GM18505 (cell line): ENCODE measurements at regions not wholly inside any gene's neighbourhood (a gene's known extent, or its start where the extent isn't known, plus 50 kb on each side); places are given as distances from the start of the nearest gene placed in this dataset.

Experiments
- ATAC-seq: cut with Tn5 transposase; IDR thresholded peaks from one replicate; pipeline ENCODE4 v1.9.1; 2021; ENCODE audit not compliant: unreplicated experiment
- POLR2A ChIP-seq: IDR thresholded peaks from 4 replicates; pipeline ENCODE4 v1.6.1; 2011; ENCODE audit warnings: borderline replicate concordance; ENCODE audit not compliant: insufficient read depth, insufficient read length; ENCODE audit errors: extremely low read depth

- TF ChIP-seq POLR2A: no peak
- no peak for ATAC-seq
These were observed 180.1 kb upstream of the SOX4 start for GRCh38 chr6:21413428-21413827.

GRCh38 chr6:21414065-21414464 is 179.5 kb upstream of the SOX4 start:
- no peak for TF ChIP-seq POLR2A
- ATAC-seq: no peak

- no peak for ATAC-seq
- no peak for TF ChIP-seq POLR2A
These were observed 173.2 kb upstream of the SOX4 start for GRCh38 chr6:21420146-21420878.

GRCh38 chr6:21420926-21421325 is 172.6 kb upstream of the SOX4 start:
- TF ChIP-seq POLR2A: no peak
- ATAC-seq: no peak

GRCh38 chr6:21423106-21423854 is 170.3 kb upstream of the SOX4 start:
- no peak for TF ChIP-seq POLR2A
- ATAC-seq: no peak

- no peak for TF ChIP-seq POLR2A
- ATAC-seq: no peak
These were observed 166.6 kb upstream of the SOX4 start for GRCh38 chr6:21426841-21427490.

- no peak for ATAC-seq
- no peak for TF ChIP-seq POLR2A
These were observed 164.3 kb upstream of the SOX4 start for GRCh38 chr6:21429291-21429690.

GRCh38 chr6:21431526-21431925 is 162.0 kb upstream of the SOX4 start:
- TF ChIP-seq POLR2A: no peak
- ATAC-seq: no peak

- ATAC-seq: no peak
- TF ChIP-seq POLR2A: no peak
These were observed 156.9 kb upstream of the SOX4 start for GRCh38 chr6:21436625-21437024.

GRCh38 chr6:21437581-21437980 is 156.0 kb upstream of the SOX4 start:
- no peak for ATAC-seq

GRCh38 chr6:21438237-21438985 is 155.1 kb upstream of the SOX4 start:
- peak; percentile 99 for ATAC-seq
- no peak for TF ChIP-seq POLR2A

More at GRCh38 chr6:21437581-21437980, 156.0 kb upstream of the SOX4 start:
- TF ChIP-seq POLR2A: no peak

GRCh38 chr6:21438986-21439352 is 154.6 kb upstream of the SOX4 start:
- TF ChIP-seq POLR2A: no peak
- ATAC-seq: peak; percentile 50

- no peak for ATAC-seq
- no peak for TF ChIP-seq POLR2A
These were observed 152.2 kb upstream of the SOX4 start for GRCh38 chr6:21441386-21441785.

- ATAC-seq: no peak
- TF ChIP-seq POLR2A: no peak
These were observed 150.7 kb upstream of the SOX4 start for GRCh38 chr6:21442874-21443273.

- TF ChIP-seq POLR2A: no peak
- no peak for ATAC-seq
These were observed 148.8 kb upstream of the SOX4 start for GRCh38 chr6:21444711-21445260.
